GF-D8 (cell line): ENCODE measurements at regions not wholly inside any gene's neighbourhood (a gene's known extent, or its start where the extent isn't known, plus 50 kb on each side); places are given as distances from the start of the nearest gene placed in this dataset.

Source experiments
- DNase-seq: peaks from one replicate; lab custom pipeline; 2025; lab: John Stamatoyannopoulos, UW

GRCh38 chr6:105991561-105992314 lies 94.4 kb upstream of the PRDM1 start:
- no peak for DNase-seq

- DNase-seq = no peak
Observed at GRCh38 chr6:105990151-105990550, 96.0 kb upstream of the PRDM1 start.

- DNase-seq = no peak
Observed at GRCh38 chr6:105988812-105989577, 97.1 kb upstream of the PRDM1 start.

GRCh38 chr6:105988321-105988720 lies 97.8 kb upstream of the PRDM1 start:
- no peak for DNase-seq

GRCh38 chr6:105987516-105987915 lies 98.6 kb upstream of the PRDM1 start:
- DNase-seq = no peak

GRCh38 chr6:105986998-105987397 lies 99.1 kb upstream of the PRDM1 start:
- no peak for DNase-seq

- DNase-seq = no peak
Observed at GRCh38 chr6:105985816-105986632, 100.1 kb upstream of the PRDM1 start.

- DNase-seq = no peak
Observed at GRCh38 chr6:105985098-105985815, 100.9 kb upstream of the PRDM1 start.

GRCh38 chr6:105983763-105984162 lies 102.4 kb upstream of the PRDM1 start:
- no peak for DNase-seq

GRCh38 chr6:105982761-105983540 lies 103.2 kb upstream of the PRDM1 start:
- no peak for DNase-seq

GRCh38 chr6:105981888-105982358 lies 104.2 kb upstream of the PRDM1 start:
- DNase-seq = no peak

GRCh38 chr6:105981002-105981887 lies 104.9 kb upstream of the PRDM1 start:
- no peak for DNase-seq

GRCh38 chr6:105978974-105979373 lies 107.2 kb upstream of the PRDM1 start:
- DNase-seq = no peak

GRCh38 chr6:105977934-105978504 lies 108.1 kb upstream of the PRDM1 start:
- no peak for DNase-seq

GRCh38 chr6:105974986-105975385 lies 111.2 kb upstream of the PRDM1 start:
- DNase-seq = no peak

GRCh38 chr6:105972440-105972839 lies 113.7 kb upstream of the PRDM1 start:
- no peak for DNase-seq

GRCh38 chr6:105968603-105969333 lies 117.4 kb upstream of the PRDM1 start:
- DNase-seq = no peak

- DNase-seq = no peak
Observed at GRCh38 chr6:105967917-105968602, 118.1 kb upstream of the PRDM1 start.
